ENCODE measurements at regions not wholly inside any gene's neighbourhood (a gene's known extent, or its start where the extent isn't known, plus 50 kb on each side); places are given as distances from the start of the nearest gene placed in this dataset.

GRCh38 chr14:101123618-101124510, 220.3 kb upstream of the RTL1 start:
- no peak overlapping the region for H3K27ac ChIP-seq (ENCODE audit: low read depth, low read length, poor library complexity, severe bottlenecking)
- H4K20me1 ChIP-seq (ENCODE audit: insufficient read depth, low read length) = no peaks in the 10 kb centered on the region
- no peaks in the 10 kb centered on the region for H3K79me2 ChIP-seq (ENCODE audit: insufficient read depth, low read depth, low read length)
- intact Hi-C loops (cut with micrococcal nuclease; ENCODE audit: unreplicated experiment) = no loop called here
- no peaks in the 10 kb centered on the region for H3K9me3 ChIP-seq (ENCODE audit: low read length)
- H3K4me2 ChIP-seq (ENCODE audit: low read length) = no peak overlapping the region
- H3K4me1 ChIP-seq (ENCODE audit: insufficient read depth, low read length, poor library complexity, severe bottlenecking) = no peaks in the 10 kb centered on the region
- no peaks in the 10 kb centered on the region for H3K9me2 ChIP-seq (ENCODE audit: insufficient read depth, low read length)
- CTCF ChIA-PET (ENCODE audit: unreplicated experiment) = no interaction called here
- BruUV-seq (replicated peaks) = no TSS peak
- TF ChIP-seq, protein P1, sequence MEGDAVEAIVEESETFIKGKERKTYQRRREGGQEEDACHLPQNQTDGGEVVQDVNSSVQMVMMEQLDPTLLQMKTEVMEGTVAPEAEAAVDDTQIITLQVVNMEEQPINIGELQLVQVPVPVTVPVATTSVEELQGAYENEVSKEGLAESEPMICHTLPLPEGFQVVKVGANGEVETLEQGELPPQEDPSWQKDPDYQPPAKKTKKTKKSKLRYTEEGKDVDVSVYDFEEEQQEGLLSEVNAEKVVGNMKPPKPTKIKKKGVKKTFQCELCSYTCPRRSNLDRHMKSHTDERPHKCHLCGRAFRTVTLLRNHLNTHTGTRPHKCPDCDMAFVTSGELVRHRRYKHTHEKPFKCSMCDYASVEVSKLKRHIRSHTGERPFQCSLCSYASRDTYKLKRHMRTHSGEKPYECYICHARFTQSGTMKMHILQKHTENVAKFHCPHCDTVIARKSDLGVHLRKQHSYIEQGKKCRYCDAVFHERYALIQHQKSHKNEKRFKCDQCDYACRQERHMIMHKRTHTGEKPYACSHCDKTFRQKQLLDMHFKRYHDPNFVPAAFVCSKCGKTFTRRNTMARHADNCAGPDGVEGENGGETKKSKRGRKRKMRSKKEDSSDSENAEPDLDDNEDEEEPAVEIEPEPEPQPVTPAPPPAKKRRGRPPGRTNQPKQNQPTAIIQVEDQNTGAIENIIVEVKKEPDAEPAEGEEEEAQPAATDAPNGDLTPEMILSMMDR (conservative IDR thresholded peaks at IDR 0.05; ENCODE audit: low read length) = no peak
- no peak for TF ChIP-seq EZH2phosphoT487 (IDR thresholded peaks at IDR 0.05; ENCODE audit: borderline replicate concordance, low read depth, low read length)
- POLR2A ChIA-PET = interaction anchor here (0.5 kb wide), 2 partner anchors 60 to 821 kb away, joined by 4 read pairs; no protein-coding TSS in a partner anchor
- H3K36me3 ChIP-seq (ENCODE audit: insufficient read depth, low read length) = no peaks in the 10 kb centered on the region
- no peak for DNase-seq (ENCODE audit: low spot score)
- H3K4me3 ChIP-seq (ENCODE audit: low read depth, low read length, poor library complexity, severe bottlenecking) = no peak overlapping the region
- H2AFZ ChIP-seq (ENCODE audit: low read length) = no peak overlapping the region

DNA sequence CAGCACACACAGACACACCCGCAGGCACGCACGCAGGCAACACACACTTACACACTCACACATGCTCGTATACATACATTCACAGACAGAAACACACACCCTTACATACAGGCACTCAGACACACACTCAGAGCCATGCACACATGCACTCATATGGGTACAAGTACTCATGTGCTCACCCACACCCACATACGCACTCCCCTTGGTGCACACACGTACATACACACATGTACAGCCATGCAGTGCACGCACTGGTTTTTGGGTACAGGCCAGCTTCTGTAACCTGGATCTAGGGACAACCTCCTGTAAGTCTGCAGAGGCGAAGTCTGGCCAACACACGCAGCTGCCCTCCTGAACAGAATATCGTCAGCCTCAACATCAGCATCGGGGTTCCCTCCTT, 221.3 kb upstream of the RTL1 start:
- no peaks in the 10 kb centered on the region for H3K36me3 ChIP-seq (ENCODE audit: insufficient read depth, low read length)
- H3K79me2 ChIP-seq (ENCODE audit: insufficient read depth, low read depth, low read length) = no peaks in the 10 kb centered on the region
- POLR2A ChIA-PET = no interaction called here
- DNase-seq (ENCODE audit: low spot score) = no peak
- H3K27ac ChIP-seq (ENCODE audit: low read depth, low read length, poor library complexity, severe bottlenecking) = no peak overlapping the region
- BruUV-seq (replicated peaks) = no TSS peak
- H3K9me3 ChIP-seq (ENCODE audit: low read length) = no peaks in the 10 kb centered on the region
- intact Hi-C loops (cut with micrococcal nuclease; ENCODE audit: unreplicated experiment) = no loop called here
- CTCF ChIA-PET (ENCODE audit: unreplicated experiment) = no interaction called here
- no peak overlapping the region for H3K4me2 ChIP-seq (ENCODE audit: low read length)
- H2AFZ ChIP-seq (ENCODE audit: low read length) = no peak overlapping the region
- no peaks in the 10 kb centered on the region for H3K9me2 ChIP-seq (ENCODE audit: insufficient read depth, low read length)
- TF ChIP-seq, protein P1 (conservative IDR thresholded peaks at IDR 0.05; ENCODE audit: low read length) = no peak
- no peak for TF ChIP-seq EZH2phosphoT487 (IDR thresholded peaks at IDR 0.05; ENCODE audit: borderline replicate concordance, low read depth, low read length)
- H4K20me1 ChIP-seq (ENCODE audit: insufficient read depth, low read length) = no peaks in the 10 kb centered on the region
- no peak overlapping the region for H3K4me3 ChIP-seq (ENCODE audit: low read depth, low read length, poor library complexity, severe bottlenecking)
- no peaks in the 10 kb centered on the region for H3K4me1 ChIP-seq (ENCODE audit: insufficient read depth, low read length, poor library complexity, severe bottlenecking)

- no peak overlapping the region for H3K4me3 ChIP-seq (ENCODE audit: low read depth, low read length, poor library complexity, severe bottlenecking)
- no peak for DNase-seq (ENCODE audit: low spot score)
- no peaks in the 10 kb centered on the region for H4K20me1 ChIP-seq (ENCODE audit: insufficient read depth, low read length)
- no peak for TF ChIP-seq EZH2phosphoT487 (IDR thresholded peaks at IDR 0.05; ENCODE audit: borderline replicate concordance, low read depth, low read length)
- TF ChIP-seq, protein P1 (conservative IDR thresholded peaks at IDR 0.05; ENCODE audit: low read length) = no peak
- no peaks in the 10 kb centered on the region for H3K79me2 ChIP-seq (ENCODE audit: insufficient read depth, low read depth, low read length)
- H3K4me2 ChIP-seq (ENCODE audit: low read length) = no peak overlapping the region
- CTCF ChIA-PET (ENCODE audit: unreplicated experiment) = no interaction called here
- no peaks in the 10 kb centered on the region for H3K4me1 ChIP-seq (ENCODE audit: insufficient read depth, low read length, poor library complexity, severe bottlenecking)
- no TSS peak for BruUV-seq (replicated peaks)
- intact Hi-C loops (cut with micrococcal nuclease; ENCODE audit: unreplicated experiment) = no loop called here
- no peak overlapping the region for H2AFZ ChIP-seq (ENCODE audit: low read length)
- no peak overlapping the region for H3K27ac ChIP-seq (ENCODE audit: low read depth, low read length, poor library complexity, severe bottlenecking)
- POLR2A ChIA-PET = no interaction called here
- no peaks in the 10 kb centered on the region for H3K9me3 ChIP-seq (ENCODE audit: low read length)
- no peaks in the 10 kb centered on the region for H3K9me2 ChIP-seq (ENCODE audit: insufficient read depth, low read length)
- H3K36me3 ChIP-seq (ENCODE audit: insufficient read depth, low read length) = no peaks in the 10 kb centered on the region
These were observed 221.8 kb upstream of the RTL1 start for GRCh38 chr14:101125313-101125712.

Measured in OCI-LY7 (cell line).